ENCODE measurements at regions not wholly inside any gene's neighbourhood (a gene's known extent, or its start where the extent isn't known, plus 50 kb on each side); places are given as distances from the start of the nearest gene placed in this dataset.
"Not testable (repeated sequence)": the region's sequence is repeated elsewhere in the genome, so short reads cannot be mapped to it uniquely, and the experiment has no call there.

- DNase-seq (ENCODE audit: low read depth): no peak
- no peak for TF ChIP-seq CTCF (IDR thresholded peaks at IDR 0.05; ENCODE audit: insufficient read depth, low read length)
These were observed 142.6 kb downstream of the MRPS30 start for GRCh38 chr5:44951371-44951770.

DNA sequence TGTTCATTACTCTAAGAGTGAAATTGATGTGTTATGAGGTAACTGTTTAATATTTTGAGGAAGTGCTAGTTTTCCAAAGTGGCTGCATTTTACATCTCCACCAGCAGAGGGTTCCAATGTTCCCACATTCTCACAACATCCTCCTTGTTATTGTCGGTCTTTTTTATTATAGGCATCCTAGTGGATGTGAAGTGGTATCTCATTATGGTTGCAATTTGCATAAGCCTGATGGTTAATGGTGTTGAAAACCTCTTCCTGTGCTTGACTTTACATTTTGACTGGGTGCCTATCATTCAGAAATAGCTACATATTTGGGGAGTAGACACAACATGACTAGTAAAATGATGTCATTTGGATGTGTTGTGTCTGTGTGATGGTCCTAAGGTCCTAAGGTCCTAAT, 143.6 kb downstream of the MRPS30 start:
- H3K4me3 ChIP-seq (ENCODE audit: low read depth, low read length): no peak overlapping the region

More at GRCh38 chr5:44951371-44951770, 142.6 kb downstream of the MRPS30 start:
- H3K4me3 ChIP-seq (ENCODE audit: low read depth, low read length): no peak overlapping the region

DNA sequence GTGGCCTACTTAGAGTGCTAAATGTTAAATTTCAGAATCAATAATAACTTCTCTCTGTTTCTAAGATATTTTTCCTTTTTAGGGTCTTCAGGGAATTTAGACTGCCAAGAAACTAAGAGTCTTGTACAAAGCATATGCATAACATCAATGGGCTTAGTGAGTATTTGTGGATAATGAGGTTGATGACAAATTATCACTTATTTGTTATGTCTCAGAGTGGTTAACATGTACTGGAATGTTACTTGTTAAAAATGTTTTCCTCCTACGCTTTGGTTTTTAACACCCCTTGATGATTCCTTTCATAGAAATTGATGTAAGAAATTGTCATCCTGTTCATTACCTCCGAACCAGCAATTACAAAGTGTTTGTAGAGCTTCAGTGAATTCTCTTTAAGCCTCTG, 144.3 kb downstream of the MRPS30 start:
- DNase-seq (ENCODE audit: low read depth): no peak
- no peak for TF ChIP-seq CTCF (IDR thresholded peaks at IDR 0.05; ENCODE audit: insufficient read depth, low read length)
- no peak overlapping the region for H3K4me3 ChIP-seq (ENCODE audit: low read depth, low read length)

More for the DNA sequence above, 143.6 kb downstream of the MRPS30 start:
- DNase-seq (ENCODE audit: low read depth): peak; percentile 10
- peak; percentile 62 for TF ChIP-seq CTCF (IDR thresholded peaks at IDR 0.05; ENCODE audit: insufficient read depth, low read length)

- not testable (repeated sequence) for DNase-seq (ENCODE audit: low read depth); H3K4me3 ChIP-seq (ENCODE audit: low read depth, low read length)
These were observed 150.3 kb downstream of the MRPS30 start for GRCh38 chr5:44958943-44959454.

DNA sequence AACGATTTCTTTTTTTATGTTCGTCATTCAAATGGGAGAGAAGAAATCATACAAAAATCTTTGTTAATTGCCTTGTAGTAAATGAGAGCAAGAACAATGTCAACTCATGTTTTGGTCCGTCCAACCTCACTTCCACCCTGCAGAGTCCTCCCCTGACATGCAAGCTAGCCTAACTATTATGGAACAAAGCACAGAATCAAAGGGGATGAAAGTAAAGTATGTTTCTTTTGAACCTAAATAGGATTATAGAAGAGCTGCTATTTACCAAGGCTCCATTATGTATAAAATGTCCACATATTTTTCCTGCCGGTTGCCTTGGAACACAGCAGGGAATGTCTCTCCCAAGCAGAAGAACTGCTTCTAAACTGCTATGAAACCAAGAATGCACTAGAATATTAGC, 161.1 kb downstream of the MRPS30 start:
- no peak for DNase-seq (ENCODE audit: low read depth)
- no peak overlapping the region for H3K4me3 ChIP-seq (ENCODE audit: low read depth, low read length)
- no peak for TF ChIP-seq CTCF (IDR thresholded peaks at IDR 0.05; ENCODE audit: insufficient read depth, low read length)

- not testable (repeated sequence) for H3K4me3 ChIP-seq (ENCODE audit: low read depth, low read length); DNase-seq (ENCODE audit: low read depth)
These were observed 162.2 kb downstream of the MRPS30 start for GRCh38 chr5:44970963-44971362.

- no peak for DNase-seq (ENCODE audit: low read depth)
- H3K4me3 ChIP-seq (ENCODE audit: low read depth, low read length): no peak overlapping the region
- no peak for TF ChIP-seq CTCF (IDR thresholded peaks at IDR 0.05; ENCODE audit: insufficient read depth, low read length)
These were observed 166.1 kb downstream of the MRPS30 start for GRCh38 chr5:44974813-44975212.

- H3K4me3 ChIP-seq (ENCODE audit: low read depth, low read length): no peak overlapping the region
- no peak for DNase-seq (ENCODE audit: low read depth)
- TF ChIP-seq CTCF (IDR thresholded peaks at IDR 0.05; ENCODE audit: insufficient read depth, low read length): no peak
These were observed 173.0 kb downstream of the MRPS30 start for GRCh38 chr5:44981708-44982107.

All from fibroblast of the aortic adventitia (primary cell).